Liver (tissue), 8 donors: ENCODE measurements at regions not wholly inside any gene's neighbourhood (a gene's known extent, or its start where the extent isn't known, plus 50 kb on each side); places are given as distances from the start of the nearest gene placed in this dataset.

Experiments
- DNase-seq: peaks from one replicate; pipeline ENCODE4 v3.0.0-alpha.2; 2017; ENCODE audit warnings: low spot score
- H3K27ac ChIP-seq, 2 donors: one replicate each; pipeline ENCODE4 v1.7.0; 2013; ENCODE audit warnings: inconsistent platforms in 2 of 2, low read length in 2 of 2, control low read depth in 1 of 2, low read depth in 1 of 2, mild to moderate bottlenecking in 1 of 2
- H3K27me3 ChIP-seq, 4 donors: one replicate each; pipeline versions ENCODE4 v1.6.1 to v1.7.0; 2013; ENCODE audit warnings: low read length in 3 of 4, inconsistent platforms in 1 of 4, mild to moderate bottlenecking in 1 of 4, moderate library complexity in 1 of 4; ENCODE audit not compliant: control insufficient read depth in 4 of 4, insufficient read depth in 4 of 4
- H3K36me3 ChIP-seq, 4 donors: one replicate each; pipeline versions ENCODE4 v1.6.1 to v1.7.0; 2013; ENCODE audit warnings: low read length in 3 of 4, mild to moderate bottlenecking in 3 of 4, low read depth in 1 of 4, moderate library complexity in 1 of 4; ENCODE audit not compliant: control insufficient read depth in 4 of 4, insufficient read depth in 3 of 4
- H3K4me1 ChIP-seq, 4 donors: one replicate each; pipeline versions ENCODE4 v1.6.1 to v1.7.0; 2013; ENCODE audit warnings: low read length in 3 of 4, mild to moderate bottlenecking in 3 of 4, moderate library complexity in 1 of 4; ENCODE audit not compliant: control insufficient read depth in 4 of 4, insufficient read depth in 4 of 4
- H3K4me3 ChIP-seq, 3 donors: one replicate each; pipeline versions ENCODE4 v1.6.1 to v1.7.0; 2013; ENCODE audit warnings: low read length in 3 of 3, control low read depth in 1 of 3, low read depth in 1 of 3, mild to moderate bottlenecking in 1 of 3
- H3K9ac ChIP-seq, 2 donors: one replicate each; pipeline ENCODE4 v1.7.0; 2013; ENCODE audit warnings: low read length in 2 of 2, mild to moderate bottlenecking in 2 of 2, moderate library complexity in 2 of 2, control low read depth in 1 of 2, low read depth in 1 of 2
- H3K9me3 ChIP-seq, 4 donors: one replicate each; pipeline versions ENCODE4 v1.6.1 to v1.7.0; 2013; ENCODE audit warnings: low read length in 3 of 4; ENCODE audit not compliant: control insufficient read depth in 4 of 4
- ATF3 ChIP-seq: IDR thresholded peaks from 2 replicates; pipeline ENCODE4 v1.6.1; 2016; ENCODE audit warnings: antibody characterized with exemption
- CTCF ChIP-seq: fragments of 150-350 bp; IDR thresholded peaks from 2 replicates; pipeline ENCODE4 v1.5.1; 2017; ENCODE audit warnings: improper control_type of control experiment, low read depth, low read length; ENCODE audit not compliant: missing input control
- EGR1 ChIP-seq, 2 donors: IDR thresholded peaks; 2 replicates each; pipeline ENCODE4 v1.6.1; 2016 to 2018; ENCODE audit warnings: antibody characterized with exemption in 2 of 2, low read depth in 2 of 2
- FOXA1 ChIP-seq: IDR thresholded peaks from 2 replicates; pipeline ENCODE4 v1.6.1; 2016; ENCODE audit warnings: antibody characterized with exemption
- FOXA2 ChIP-seq: IDR thresholded peaks from 2 replicates; pipeline ENCODE4 v1.6.1; 2016; ENCODE audit warnings: antibody characterized with exemption
- GABPA ChIP-seq, 2 donors: IDR thresholded peaks in 1 of 2; conservative IDR thresholded peaks in 1 of 2; 2 replicates each; pipeline ENCODE4 v1.6.1; 2016; ENCODE audit warnings: antibody characterized with exemption in 2 of 2, mild to moderate bottlenecking in 1 of 2, moderate library complexity in 1 of 2
- HNF4A ChIP-seq, 2 donors: conservative IDR thresholded peaks; 2 replicates each; pipeline ENCODE4 v1.6.1; 2016; ENCODE audit warnings: antibody characterized with exemption in 2 of 2, mild to moderate bottlenecking in 2 of 2
- HNF4G ChIP-seq: IDR thresholded peaks from 2 replicates; pipeline ENCODE4 v1.6.1; 2016; ENCODE audit warnings: antibody characterized with exemption
- JUND ChIP-seq, 2 donors: IDR thresholded peaks; 2 replicates each; pipeline ENCODE4 v1.6.1; 2016; ENCODE audit warnings: antibody characterized with exemption in 2 of 2
- NR2F2 ChIP-seq: IDR thresholded peaks from 2 replicates; pipeline ENCODE4 v1.6.1; 2016; ENCODE audit warnings: antibody characterized with exemption
- RAD21 ChIP-seq, 2 donors: IDR thresholded peaks; 2 replicates each; pipeline ENCODE4 v1.6.1; 2016; ENCODE audit warnings: antibody characterized with exemption in 2 of 2, mild to moderate bottlenecking in 2 of 2
- REST ChIP-seq: IDR thresholded peaks from 2 replicates; pipeline ENCODE4 v1.6.1; 2016; ENCODE audit warnings: antibody characterized with exemption, mild to moderate bottlenecking
- RXRA ChIP-seq, 2 donors: IDR thresholded peaks; 2 replicates each; pipeline ENCODE4 v1.6.1; 2017 to 2018; ENCODE audit warnings: antibody characterized with exemption in 2 of 2, mild to moderate bottlenecking in 1 of 2
- SP1 ChIP-seq: IDR thresholded peaks from 2 replicates; pipeline ENCODE4 v1.6.1; 2018; ENCODE audit warnings: antibody characterized with exemption, mild to moderate bottlenecking
- TAF1 ChIP-seq: conservative IDR thresholded peaks from 2 replicates; pipeline ENCODE4 v1.6.1; 2016; ENCODE audit warnings: antibody characterized with exemption, mild to moderate bottlenecking
- YY1 ChIP-seq: IDR thresholded peaks from 2 replicates; pipeline ENCODE4 v1.6.1; 2016; ENCODE audit warnings: antibody characterized with exemption, mild to moderate bottlenecking
- ZBTB33 ChIP-seq: IDR thresholded peaks from 2 replicates; pipeline ENCODE4 v1.6.1; 2016; ENCODE audit warnings: antibody characterized with exemption
- WGBS: extraction: QIAGEN DNeasy Blood & Tissue Kit; methylation state at CpG from one replicate; pipeline ENCODE4 v1.1.7; 2013; 5-methylcytosine and 5-hydroxymethylcytosine counted together
- TF ChIP-seq, protein P1 (sequence below): IDR thresholded peaks from 2 replicates; pipeline ENCODE4 v1.6.1; 2016; ENCODE audit warnings: antibody characterized with exemption
- donor health status: healthy.
- donor health status: healthy.
- donor health status: healthy.
- donor health status: healthy.
- donor health status: healthy.

- Histone ChIP-seq H3K4me3 (no peak overlapping the region), H3K27me3 (no peaks in the 10 kb centered on the region), H3K27ac (no peak overlapping the region), H3K4me1 (no peaks in the 10 kb centered on the region), H3K36me3 (no peaks in the 10 kb centered on the region), H3K9me3 (no peaks in the 10 kb centered on the region), H3K9ac (no peak overlapping the region)
- 71% methylated on average over 3 of the region's 3 CpGs for WGBS
- DNase-seq = no peak
- TF ChIP-seq YY1 (no peak), EGR1 (IDR thresholded peaks at IDR 0.05; ENCODE audit: low read depth in 2 of 2) (no peak), FOXA1 (no peak), REST (no peak), GABPA (IDR thresholded peaks at IDR 0.05 in 1 of 2, conservative IDR thresholded peaks at IDR 0.05 in 1 of 2) (no peak), NR2F2 (no peak), CTCF (no peak), TAF1 (no peak), FOXA2 (no peak), ATF3 (no peak), RXRA (IDR thresholded peaks at IDR 0.05) (no peak), ZBTB33 (no peak), JUND (IDR thresholded peaks at IDR 0.05) (no peak), SP1 (no peak), HNF4G (no peak), RAD21 (IDR thresholded peaks at IDR 0.05) (no peak), HNF4A (conservative IDR thresholded peaks at IDR 0.05) (no peak)
- TF ChIP-seq, protein P1, sequence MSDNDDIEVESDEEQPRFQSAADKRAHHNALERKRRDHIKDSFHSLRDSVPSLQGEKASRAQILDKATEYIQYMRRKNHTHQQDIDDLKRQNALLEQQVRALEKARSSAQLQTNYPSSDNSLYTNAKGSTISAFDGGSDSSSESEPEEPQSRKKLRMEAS = no peak
Observed at GRCh38 chr3:16114930-16115329, 59.5 kb upstream of the GALNT15 start.

DNA sequence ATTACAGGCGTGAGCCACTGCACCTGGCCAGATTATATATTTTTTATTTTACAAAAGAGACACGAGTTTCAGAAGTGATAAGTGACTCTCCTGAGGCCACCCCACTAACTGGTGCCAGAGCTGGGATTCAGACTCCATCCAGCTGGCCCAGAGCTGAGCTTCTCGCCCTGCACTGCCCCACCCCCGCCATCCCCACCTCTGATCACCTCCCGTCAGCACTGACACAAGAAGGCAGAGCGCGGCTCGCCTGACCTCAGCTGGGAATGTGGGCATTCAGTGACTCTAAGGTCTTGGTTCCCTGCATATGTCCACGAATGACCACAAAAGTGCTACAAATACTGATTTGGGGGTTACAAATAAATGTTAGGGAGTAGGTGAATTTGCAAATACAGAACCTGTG, 56.1 kb upstream of the GALNT15 start:
- H3K27me3 ChIP-seq = no peaks in the 10 kb centered on the region
- WGBS = 93% methylated on average over 9 of the region's 9 CpGs
- no peaks in the 10 kb centered on the region for H3K9me3 ChIP-seq
- H3K9ac ChIP-seq = no peak overlapping the region
- H3K4me3 ChIP-seq = no peak overlapping the region
- H3K27ac ChIP-seq = no peak overlapping the region
- H3K4me1 ChIP-seq = no peaks in the 10 kb centered on the region
- no peaks in the 10 kb centered on the region for H3K36me3 ChIP-seq
- DNase-seq = no peak
- no peak for TF ChIP-seq FOXA2
- no peak for TF ChIP-seq REST
- TF ChIP-seq, protein P1 = no peak
- no peak for TF ChIP-seq RXRA (IDR thresholded peaks at IDR 0.05)
- no peak for TF ChIP-seq YY1
- no peak for TF ChIP-seq HNF4A (conservative IDR thresholded peaks at IDR 0.05)
- TF ChIP-seq HNF4G = no peak
- no peak for TF ChIP-seq RAD21 (IDR thresholded peaks at IDR 0.05)
- no peak for TF ChIP-seq EGR1 (IDR thresholded peaks at IDR 0.05; ENCODE audit: low read depth in 2 of 2)
- TF ChIP-seq TAF1 = no peak
- no peak for TF ChIP-seq GABPA (IDR thresholded peaks at IDR 0.05 in 1 of 2, conservative IDR thresholded peaks at IDR 0.05 in 1 of 2)
